Astrocyte (in vitro differentiated cells and primary cell): ENCODE measurements at regions not wholly inside any gene's neighbourhood (a gene's known extent, or its start where the extent isn't known, plus 50 kb on each side); places are given as distances from the start of the nearest gene placed in this dataset.

Source experiments
- DNase-seq: peaks from one replicate; pipeline ENCODE4 v3.0.0-alpha.2; 2010; ENCODE audit warnings: low read depth
- FAIRE-seq: peaks from 2 replicates; lab custom pipeline; 2011; peaks lifted over from hg19 to GRCh38; lab: Jason Lieb, UNC
- H2AFZ ChIP-seq: 2 replicates; pipeline ENCODE4 v1.6.0; 2012; ENCODE audit warnings: low read depth, low read length, inconsistent platforms
- H3K27ac ChIP-seq: 2 replicates; pipeline ENCODE4 v1.5.1; 2011; ENCODE audit warnings: low read depth, low read length, inconsistent platforms
- H3K27me3 ChIP-seq: 2 replicates; pipeline ENCODE4 v1.6.0; 2011; ENCODE audit warnings: low read length, inconsistent platforms; ENCODE audit not compliant: insufficient read depth
- H3K36me3 ChIP-seq: 2 replicates; pipeline ENCODE4 v1.5.1; 2011; ENCODE audit warnings: low read length, inconsistent platforms; ENCODE audit not compliant: insufficient read depth
- H3K4me1 ChIP-seq: 2 replicates; pipeline ENCODE4 v1.5.1; 2011; ENCODE audit warnings: low read length, inconsistent platforms; ENCODE audit not compliant: insufficient read depth
- H3K4me2 ChIP-seq: 2 replicates; pipeline ENCODE4 v1.6.0; 2012; ENCODE audit warnings: low read length, inconsistent platforms
- H3K4me3 ChIP-seq: 2 replicates; pipeline ENCODE4 v1.5.1; 2011; ENCODE audit warnings: low read depth, mild to moderate bottlenecking, low read length, inconsistent platforms; ENCODE audit not compliant: insufficient read depth
- H3K79me2 ChIP-seq: 2 replicates; pipeline ENCODE4 v1.6.0; 2012; ENCODE audit warnings: mild to moderate bottlenecking, low read length, inconsistent platforms; ENCODE audit not compliant: insufficient read depth
- H3K9ac ChIP-seq: 2 replicates; pipeline ENCODE4 v1.6.0; 2012; ENCODE audit warnings: mild to moderate bottlenecking, low read length, inconsistent platforms
- H3K9me3 ChIP-seq: 2 replicates; pipeline ENCODE4 v1.5.1; 2012; ENCODE audit warnings: low read depth, mild to moderate bottlenecking, low read length, inconsistent platforms; ENCODE audit not compliant: insufficient read depth
- H4K20me1 ChIP-seq: 2 replicates; pipeline ENCODE4 v1.6.0; 2012; ENCODE audit warnings: low read length, inconsistent platforms; ENCODE audit not compliant: insufficient read depth
- H3K27ac Mint-ChIP-seq: one replicate; pipeline ENCODE4 v1.8.0; 2021; ENCODE audit warnings: mild to moderate bottlenecking, mixed read lengths; ENCODE audit not compliant: unreplicated experiment
- H3K27me3 Mint-ChIP-seq: one replicate; pipeline ENCODE4 v1.8.0; 2021; ENCODE audit warnings: low read depth, mixed read lengths; ENCODE audit not compliant: unreplicated experiment
- H3K36me3 Mint-ChIP-seq: one replicate; pipeline ENCODE4 v1.8.0; 2021; ENCODE audit warnings: low read depth, mixed read lengths; ENCODE audit not compliant: unreplicated experiment
- H3K4me1 Mint-ChIP-seq: one replicate; pipeline ENCODE4 v1.8.0; 2021; ENCODE audit warnings: low read depth, mixed read lengths; ENCODE audit not compliant: unreplicated experiment
- H3K4me3 Mint-ChIP-seq: one replicate; pipeline ENCODE4 v1.8.0; 2021; ENCODE audit warnings: mild to moderate bottlenecking, moderate library complexity, mixed read lengths; ENCODE audit not compliant: unreplicated experiment
- H3K9me3 Mint-ChIP-seq: one replicate; pipeline ENCODE4 v1.8.0; 2021; ENCODE audit warnings: mild to moderate bottlenecking, mixed read lengths; ENCODE audit not compliant: unreplicated experiment
- EZH2 ChIP-seq: IDR thresholded peaks from 2 replicates; pipeline ENCODE4 v1.6.1; 2012; ENCODE audit warnings: mild to moderate bottlenecking, low read length, inconsistent platforms; ENCODE audit not compliant: insufficient read depth
- TF ChIP-seq, protein P1 (sequence below): IDR thresholded peaks from 2 replicates; pipeline ENCODE4 v1.5.1; 2011; ENCODE audit warnings: low read depth, mild to moderate bottlenecking, inconsistent platforms, low read length, moderate library complexity; ENCODE audit not compliant: insufficient read depth

DNA sequence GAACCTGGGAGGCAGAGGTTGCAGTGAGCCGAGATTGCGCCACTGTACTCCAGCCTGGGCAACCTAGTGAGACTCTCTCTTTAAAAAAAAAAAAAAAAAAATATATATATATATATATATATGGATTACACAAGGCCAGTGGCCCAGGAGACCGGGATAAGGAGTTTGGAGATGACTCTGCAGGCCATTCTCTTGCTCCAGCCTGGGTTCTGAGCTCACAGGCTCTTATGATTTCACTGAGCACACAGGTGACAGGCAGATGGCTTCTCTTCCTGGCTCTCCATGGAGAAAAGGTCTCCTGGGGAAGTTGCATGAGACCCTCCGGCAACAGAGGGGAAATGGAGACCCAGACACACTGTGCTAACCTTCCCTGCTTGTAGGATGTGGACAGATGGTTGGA is 98.7 kb upstream of the VASH1 start:
- H3K27me3 ChIP-seq, result no peaks in the 10 kb centered on the region
- no peak overlapping the region for H2AFZ ChIP-seq
- H3K27me3 Mint-ChIP-seq, result peaks cover 8% of the 10 kb centered on the region
- DNase-seq (no peak), FAIRE-seq (no peak)
- H3K79me2 ChIP-seq, result no peaks in the 10 kb centered on the region
- H3K4me1 ChIP-seq, result no peaks in the 10 kb centered on the region
- no peak overlapping the region for H3K4me3 Mint-ChIP-seq
- no peaks in the 10 kb centered on the region for H3K36me3 ChIP-seq
- no peaks in the 10 kb centered on the region for H4K20me1 ChIP-seq
- H3K36me3 Mint-ChIP-seq, result no peaks in the 10 kb centered on the region
- peaks cover 5% of the 10 kb centered on the region for H3K9me3 ChIP-seq
- peaks cover 20% of the 10 kb centered on the region for H3K9me3 Mint-ChIP-seq
- H3K27ac Mint-ChIP-seq, result no peak overlapping the region
- no peak overlapping the region for H3K27ac ChIP-seq
- H3K4me3 ChIP-seq, result no peak overlapping the region
- no peak overlapping the region for H3K9ac ChIP-seq
- H3K4me1 Mint-ChIP-seq, result no peaks in the 10 kb centered on the region
- TF ChIP-seq, protein P1, sequence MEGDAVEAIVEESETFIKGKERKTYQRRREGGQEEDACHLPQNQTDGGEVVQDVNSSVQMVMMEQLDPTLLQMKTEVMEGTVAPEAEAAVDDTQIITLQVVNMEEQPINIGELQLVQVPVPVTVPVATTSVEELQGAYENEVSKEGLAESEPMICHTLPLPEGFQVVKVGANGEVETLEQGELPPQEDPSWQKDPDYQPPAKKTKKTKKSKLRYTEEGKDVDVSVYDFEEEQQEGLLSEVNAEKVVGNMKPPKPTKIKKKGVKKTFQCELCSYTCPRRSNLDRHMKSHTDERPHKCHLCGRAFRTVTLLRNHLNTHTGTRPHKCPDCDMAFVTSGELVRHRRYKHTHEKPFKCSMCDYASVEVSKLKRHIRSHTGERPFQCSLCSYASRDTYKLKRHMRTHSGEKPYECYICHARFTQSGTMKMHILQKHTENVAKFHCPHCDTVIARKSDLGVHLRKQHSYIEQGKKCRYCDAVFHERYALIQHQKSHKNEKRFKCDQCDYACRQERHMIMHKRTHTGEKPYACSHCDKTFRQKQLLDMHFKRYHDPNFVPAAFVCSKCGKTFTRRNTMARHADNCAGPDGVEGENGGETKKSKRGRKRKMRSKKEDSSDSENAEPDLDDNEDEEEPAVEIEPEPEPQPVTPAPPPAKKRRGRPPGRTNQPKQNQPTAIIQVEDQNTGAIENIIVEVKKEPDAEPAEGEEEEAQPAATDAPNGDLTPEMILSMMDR, result no peak
- no peak for TF ChIP-seq EZH2
- H3K4me2 ChIP-seq, result no peak overlapping the region

DNA sequence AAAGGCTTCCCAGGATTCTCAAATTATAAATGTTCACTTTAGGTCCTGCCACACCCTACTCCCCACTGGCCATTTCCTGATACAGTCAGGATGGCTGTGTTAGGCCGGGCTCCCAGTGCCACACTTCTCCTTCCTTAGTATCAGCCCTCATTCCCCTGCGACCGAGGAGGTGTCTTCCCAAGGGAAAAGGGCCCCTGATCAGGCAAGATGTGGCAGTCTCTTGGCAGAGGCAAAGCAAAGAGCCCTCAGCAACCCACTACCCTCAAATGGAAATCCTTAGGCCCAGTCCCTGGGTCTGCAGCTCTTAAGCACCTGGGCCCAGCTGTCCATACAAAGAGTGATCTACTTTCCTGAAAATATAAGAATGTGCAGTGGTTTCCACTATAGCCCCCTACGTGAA is 96.5 kb upstream of the VASH1 start:
- FAIRE-seq, result no peak
- Histone ChIP-seq H3K36me3 (no peaks in the 10 kb centered on the region), H3K4me1 (no peaks in the 10 kb centered on the region), H3K9me3 (no peaks in the 10 kb centered on the region), H4K20me1 (no peaks in the 10 kb centered on the region), H3K9ac (no peak overlapping the region), H3K4me3 (no peak overlapping the region), H3K27me3 (no peaks in the 10 kb centered on the region), H2AFZ (no peak overlapping the region), H3K4me2 (no peak overlapping the region), H3K79me2 (no peaks in the 10 kb centered on the region), H3K27ac (no peak overlapping the region)
- no peak overlapping the region for H3K4me3 Mint-ChIP-seq
- H3K4me1 Mint-ChIP-seq, result no peaks in the 10 kb centered on the region
- H3K36me3 Mint-ChIP-seq, result no peaks in the 10 kb centered on the region
- H3K27me3 Mint-ChIP-seq, result peaks cover 8% of the 10 kb centered on the region
- no peak overlapping the region for H3K27ac Mint-ChIP-seq
- H3K9me3 Mint-ChIP-seq, result peaks cover 16% of the 10 kb centered on the region
- TF ChIP-seq, protein P1, result no peak
- TF ChIP-seq EZH2, result no peak
- DNase-seq, result no peak

DNA sequence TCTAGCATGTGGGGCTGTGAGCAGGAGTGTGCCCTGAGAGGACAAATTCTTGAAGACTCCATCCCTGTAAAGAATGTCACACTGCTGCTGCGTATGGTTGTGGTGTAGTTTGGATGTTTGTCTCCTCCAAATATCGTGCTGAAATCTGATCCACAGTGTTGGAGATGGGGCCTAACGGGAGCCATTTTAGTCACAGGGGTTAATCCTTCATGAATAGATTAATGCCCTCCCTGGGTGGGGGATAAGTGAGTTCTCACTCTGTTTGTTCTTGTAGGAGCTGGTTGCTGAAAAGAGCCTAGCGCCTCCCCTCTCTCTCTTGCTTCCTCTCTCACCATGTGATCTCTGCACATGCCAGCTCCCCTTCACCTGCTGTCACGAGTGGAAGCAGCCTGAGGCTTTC is 94.5 kb upstream of the VASH1 start:
- Histone ChIP-seq H3K27me3 (no peaks in the 10 kb centered on the region), H3K4me1 (no peaks in the 10 kb centered on the region), H3K4me3 (no peak overlapping the region), H3K36me3 (no peaks in the 10 kb centered on the region), H4K20me1 (no peaks in the 10 kb centered on the region), H3K9me3 (no peaks in the 10 kb centered on the region), H3K79me2 (no peaks in the 10 kb centered on the region), H2AFZ (no peak overlapping the region), H3K9ac (no peak overlapping the region), H3K4me2 (no peak overlapping the region), H3K27ac (no peak overlapping the region)
- H3K9me3 Mint-ChIP-seq, result peaks cover 6% of the 10 kb centered on the region
- no peaks in the 10 kb centered on the region for H3K4me1 Mint-ChIP-seq
- no peak overlapping the region for H3K4me3 Mint-ChIP-seq
- FAIRE-seq (no peak), DNase-seq (no peak)
- H3K27ac Mint-ChIP-seq, result no peak overlapping the region
- no peaks in the 10 kb centered on the region for H3K36me3 Mint-ChIP-seq
- TF ChIP-seq, protein P1, result no peak
- TF ChIP-seq EZH2, result no peak
- peaks cover 2% of the 10 kb centered on the region for H3K27me3 Mint-ChIP-seq
